ENCODE measurements at regions not wholly inside any gene's neighbourhood (a gene's known extent, or its start where the extent isn't known, plus 50 kb on each side); places are given as distances from the start of the nearest gene placed in this dataset.
"Not testable (repeated sequence)": the region's sequence is repeated elsewhere in the genome, so short reads cannot be mapped to it uniquely, and the experiment has no call there.

- DNase-seq = not testable (repeated sequence)
Measured at GRCh38 chr12:14215949-14216348, 149.5 kb upstream of the ATF7IP start.

DNA sequence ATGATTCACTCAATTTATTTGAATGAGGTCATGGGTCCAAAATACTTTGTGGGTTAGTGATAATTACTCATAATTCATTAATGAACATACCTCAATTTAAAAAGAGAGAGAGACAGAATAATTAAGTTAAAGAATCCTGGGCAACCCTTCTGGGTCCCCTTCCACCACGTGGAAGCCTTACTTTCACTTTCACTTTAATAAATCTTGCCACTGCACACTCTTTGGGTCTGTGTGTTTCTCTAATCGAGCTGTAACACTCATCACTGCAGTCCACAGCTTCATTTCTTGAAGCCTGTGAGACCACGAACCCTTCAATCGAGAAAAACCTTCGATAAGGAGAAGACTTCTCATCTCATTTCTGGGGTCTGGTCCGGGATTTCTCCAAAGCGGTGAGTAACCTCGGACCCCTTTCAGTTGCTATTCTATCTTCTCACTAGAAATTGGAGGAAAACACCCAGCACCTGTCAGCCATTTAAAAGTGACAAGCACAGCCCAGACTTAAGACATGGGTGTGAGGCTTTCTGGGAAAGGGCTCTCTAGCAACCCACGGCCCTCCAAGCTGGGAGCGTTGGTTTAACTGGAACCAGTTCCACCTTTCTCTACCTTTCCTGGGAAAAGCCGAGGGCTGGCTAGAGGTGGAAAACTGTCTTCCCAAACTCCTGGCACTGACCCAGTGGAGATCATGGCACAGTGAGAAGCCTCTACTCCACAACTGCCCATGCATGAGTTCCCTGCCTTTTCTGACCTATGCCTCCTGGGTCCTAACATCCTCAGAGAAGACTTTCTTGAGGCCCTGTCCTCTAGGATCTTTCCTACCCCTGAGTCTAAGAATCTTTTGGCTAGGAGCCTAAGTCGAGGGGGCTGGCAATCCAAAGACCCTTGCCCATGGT lies 148.8 kb upstream of the ATF7IP start:
- no peak for DNase-seq

- no peak for DNase-seq
Measured at GRCh38 chr12:14219156-14219555, 146.3 kb upstream of the ATF7IP start.

DNA sequence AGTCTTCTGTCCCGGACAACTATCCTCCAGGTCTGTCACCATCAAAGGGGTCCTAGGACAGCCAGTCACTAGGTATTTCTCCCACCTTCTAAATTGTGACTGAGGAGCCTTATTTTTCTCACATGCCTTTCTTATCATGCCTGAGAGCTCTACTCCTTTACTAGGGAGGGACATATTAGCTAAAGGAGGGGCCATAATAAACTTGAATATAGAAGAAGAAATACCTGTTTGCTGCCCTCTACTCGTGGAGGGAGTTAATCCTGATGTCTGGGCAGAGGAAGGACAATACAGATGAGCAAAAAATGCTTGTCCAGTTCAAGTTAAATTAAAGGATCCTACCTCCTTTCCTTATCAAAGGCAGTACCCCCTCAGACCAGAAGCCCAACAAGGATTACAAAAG lies 145.8 kb upstream of the ATF7IP start:
- DNase-seq = not testable (repeated sequence)

DNA sequence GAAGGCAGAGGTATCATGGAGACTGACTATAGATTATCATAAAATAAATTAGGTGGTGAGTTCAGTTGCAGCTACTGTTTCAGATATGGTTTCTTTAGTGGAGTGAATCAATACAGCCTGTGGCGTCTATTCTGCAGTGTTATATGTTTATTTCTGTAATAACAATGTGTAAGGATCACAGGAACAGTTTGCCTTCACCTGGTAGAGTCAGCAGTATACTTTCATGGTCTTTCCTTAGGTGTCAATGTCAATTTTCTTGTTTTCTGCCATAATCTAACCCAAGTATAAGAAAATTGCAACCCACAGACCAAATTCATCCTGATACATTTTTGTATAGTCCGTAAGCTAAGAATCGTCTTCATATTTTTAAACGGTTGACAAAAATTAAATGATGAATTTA lies 140.4 kb upstream of the ATF7IP start:
- DNase-seq = no peak

GRCh38 chr12:14235176-14235575 lies 130.3 kb upstream of the ATF7IP start:
- not testable (repeated sequence) for DNase-seq

DNA sequence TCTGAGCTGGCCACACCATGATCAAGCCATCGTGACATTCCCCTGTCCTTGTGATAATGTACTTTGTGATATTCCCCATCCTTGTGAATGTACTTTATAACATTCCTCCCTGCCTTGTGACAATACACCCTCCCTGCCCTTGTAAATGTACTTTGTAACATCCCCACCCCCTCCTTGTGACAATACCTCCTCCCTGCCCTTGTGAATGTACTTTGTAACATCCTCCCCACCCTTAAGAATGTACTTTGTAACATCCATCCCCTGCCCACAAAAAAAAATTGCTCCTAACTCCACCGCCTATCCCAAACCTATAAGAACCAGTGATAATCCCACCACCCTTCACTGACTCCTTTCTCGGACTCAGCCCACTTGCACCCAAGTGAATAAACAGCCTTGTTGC lies 128.8 kb upstream of the ATF7IP start:
- not testable (repeated sequence) for DNase-seq

DNA sequence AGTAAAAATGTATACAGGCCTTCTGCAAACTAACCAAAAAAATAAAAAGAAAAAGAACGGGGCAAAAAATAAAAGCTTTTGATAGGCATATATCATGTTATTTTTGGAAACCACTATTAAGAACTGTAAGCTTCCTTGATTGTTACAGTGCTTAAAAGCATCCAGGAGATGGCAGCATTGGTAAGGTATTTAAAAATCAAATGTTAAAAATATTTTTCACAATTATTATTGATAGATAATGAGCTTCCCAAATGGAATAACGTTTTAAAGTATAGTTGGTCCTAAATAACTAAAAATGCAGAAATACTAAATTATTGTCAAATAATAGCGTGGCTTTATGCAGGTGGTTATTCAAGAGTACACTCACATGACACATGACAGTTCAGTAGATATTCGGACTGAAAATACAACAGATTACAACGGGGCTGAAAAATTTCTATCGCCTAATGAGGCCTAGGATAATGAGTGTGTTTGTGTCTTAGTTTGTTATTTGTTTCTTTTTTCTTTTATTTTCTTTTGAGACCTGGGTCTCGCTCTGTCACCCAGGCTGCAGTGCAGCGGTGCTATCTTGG lies 127.2 kb upstream of the ATF7IP start:
- no peak for DNase-seq

GRCh38 chr12:14239350-14239934 lies 126.0 kb upstream of the ATF7IP start:
- DNase-seq = peak; percentile 63

DNA sequence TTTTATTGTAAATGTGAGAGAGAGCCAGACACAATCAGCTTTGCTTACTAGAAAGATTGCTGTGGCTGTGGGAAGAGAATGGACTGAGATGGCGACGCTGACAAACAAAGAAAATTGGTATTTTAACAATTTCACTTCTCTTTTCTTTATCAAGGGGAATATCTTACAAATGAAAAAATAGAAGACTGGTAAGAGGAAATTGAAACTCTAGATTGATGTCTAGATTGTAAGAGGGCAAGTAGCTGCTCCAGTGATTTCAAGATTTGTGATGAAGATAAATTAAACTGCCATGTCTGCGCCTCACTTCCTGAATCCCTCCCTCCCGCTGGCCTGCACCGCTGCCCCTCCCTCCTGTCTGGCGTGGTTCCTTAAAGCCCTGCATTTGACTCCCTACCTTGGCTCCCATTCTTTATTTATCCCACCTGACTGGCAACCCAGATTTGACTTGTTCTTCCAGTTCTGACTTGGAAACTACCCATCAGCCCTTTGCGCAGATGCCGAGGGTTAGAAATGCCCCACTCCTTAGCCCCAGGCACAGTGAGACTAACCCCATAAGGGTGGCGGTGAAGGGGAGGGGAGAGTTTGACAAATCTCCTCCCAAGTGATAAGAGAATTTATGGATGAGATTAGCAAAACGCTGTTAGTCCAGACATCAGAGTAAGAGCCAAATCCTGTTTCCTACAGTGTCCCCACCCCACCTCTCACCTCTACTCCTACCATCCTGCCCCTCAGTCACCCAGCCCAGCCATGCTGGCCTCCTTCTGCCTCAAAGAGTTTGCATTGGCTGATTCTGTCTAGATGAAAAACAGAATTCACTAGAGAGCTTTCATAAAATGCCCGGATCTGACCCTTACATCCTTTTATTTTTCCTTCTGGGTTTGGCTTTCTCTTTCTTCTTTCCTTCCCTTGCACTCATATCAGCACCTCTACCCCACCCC lies 125.3 kb upstream of the ATF7IP start:
- peak; percentile 52 for DNase-seq

GRCh38 chr12:14240873-14241220 lies 124.6 kb upstream of the ATF7IP start:
- DNase-seq = no peak

GRCh38 chr12:14242825-14243224 lies 122.7 kb upstream of the ATF7IP start:
- not testable (repeated sequence) for DNase-seq

GRCh38 chr12:14243941-14244340 lies 121.5 kb upstream of the ATF7IP start:
- DNase-seq = no peak

GRCh38 chr12:14244876-14245669 lies 120.4 kb upstream of the ATF7IP start:
- no peak for DNase-seq

- DNase-seq = no peak
Measured at GRCh38 chr12:14247166-14247565, 118.3 kb upstream of the ATF7IP start.

DNA sequence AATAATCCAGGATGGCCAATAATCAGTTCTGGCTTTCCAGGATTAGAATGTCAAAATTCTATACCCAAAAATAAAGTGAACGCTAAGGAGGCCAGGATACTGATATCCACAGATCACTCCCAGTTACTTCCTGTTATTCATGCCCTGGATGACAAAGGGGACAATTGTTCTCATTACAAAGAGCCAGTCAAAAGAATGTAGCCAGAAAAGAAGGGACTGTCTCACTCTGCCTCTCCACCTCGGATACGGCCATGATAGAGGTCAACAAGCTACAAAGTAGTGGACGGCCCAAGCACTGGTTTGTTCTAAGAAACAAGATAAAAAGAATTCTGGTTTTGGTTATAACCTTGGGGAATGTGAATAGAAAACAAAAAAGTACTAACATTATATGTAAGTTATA lies 116.1 kb upstream of the ATF7IP start:
- no peak for DNase-seq

- DNase-seq = no peak
Measured at GRCh38 chr12:14252697-14253096, 112.8 kb upstream of the ATF7IP start.

- no peak for DNase-seq
Measured at GRCh38 chr12:14253496-14253895, 112.0 kb upstream of the ATF7IP start.

GRCh38 chr12:14254781-14255180 lies 110.7 kb upstream of the ATF7IP start:
- DNase-seq = no peak

DNA sequence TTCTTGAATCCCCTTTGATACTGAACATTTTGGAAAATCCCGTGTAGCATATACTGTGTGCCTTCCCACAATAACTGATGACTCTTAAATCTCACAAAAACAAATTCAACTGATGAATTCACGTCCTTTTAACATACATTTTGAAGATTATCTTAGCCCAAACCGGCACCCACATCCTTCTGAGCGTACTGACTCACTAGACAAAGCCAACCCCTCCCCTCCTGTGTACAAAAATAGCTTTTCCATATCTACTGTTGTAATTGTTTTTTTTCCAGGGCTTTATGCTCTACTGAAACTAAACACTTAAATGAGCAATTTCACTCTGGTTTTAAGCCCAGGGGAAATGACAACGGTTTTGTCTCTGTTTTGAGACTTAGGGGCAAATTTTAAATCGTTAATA lies 109.4 kb upstream of the ATF7IP start:
- DNase-seq = peak; percentile 26

DNA sequence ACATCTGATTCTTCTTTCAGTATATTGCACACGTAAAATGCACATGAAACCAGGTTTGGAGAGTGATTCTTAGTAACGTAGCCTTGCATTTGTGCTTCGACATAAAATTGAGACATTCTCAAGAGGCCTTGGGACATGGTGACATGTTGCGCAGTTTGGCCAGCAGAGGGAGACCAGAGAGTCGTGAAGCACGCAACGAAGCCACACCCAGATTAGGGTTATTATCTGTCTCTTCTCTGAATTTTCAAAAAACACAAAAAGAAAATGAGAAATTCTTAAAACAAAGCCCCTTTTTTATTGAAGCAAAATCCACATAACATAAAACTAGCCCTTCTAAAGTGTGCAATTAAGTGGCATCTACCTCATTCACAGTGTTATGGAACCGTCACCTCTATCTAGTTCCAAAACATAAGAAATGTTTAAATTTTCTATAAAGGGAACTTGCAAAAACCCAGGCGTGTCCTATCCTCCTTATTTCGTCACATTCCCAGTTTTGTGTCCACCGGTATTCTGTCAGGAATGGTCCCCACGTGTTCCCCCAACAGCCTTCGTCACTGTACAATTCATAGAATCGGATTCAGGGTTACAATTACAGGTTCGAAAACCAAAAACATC lies 108.8 kb upstream of the ATF7IP start:
- DNase-seq = peak; percentile 84

- no peak for DNase-seq
Measured at GRCh38 chr12:14257303-14257733, 108.2 kb upstream of the ATF7IP start.

Data from CD4-positive, alpha-beta T cell treated with Interferon gamma for 1 hour (primary cell).